Ishikawa (cell line): ENCODE measurements at regions not wholly inside any gene's neighbourhood (a gene's known extent, or its start where the extent isn't known, plus 50 kb on each side); places are given as distances from the start of the nearest gene placed in this dataset.

ENCODE experiments used
- CEBPB ChIP-seq: IDR thresholded peaks from 2 replicates; pipeline ENCODE4 v1.6.1; 2012
- CREB1 ChIP-seq: IDR thresholded peaks from 2 replicates; pipeline ENCODE4 v1.6.1; 2012; ENCODE audit warnings: low read depth
- EGR1 ChIP-seq: IDR thresholded peaks from 2 replicates; pipeline ENCODE4 v1.6.1; 2012
- EP300 ChIP-seq: IDR thresholded peaks from 2 replicates; pipeline ENCODE4 v1.6.1; 2012; ENCODE audit warnings: borderline replicate concordance
- FOXM1 ChIP-seq: IDR thresholded peaks from 2 replicates; pipeline ENCODE4 v1.6.1; 2012; ENCODE audit warnings: low read depth, borderline replicate concordance
- NFIC ChIP-seq: IDR thresholded peaks from 2 replicates; pipeline ENCODE4 v1.6.1; 2012
- RAD21 ChIP-seq: IDR thresholded peaks from 2 replicates; pipeline ENCODE4 v1.6.1; 2012; ENCODE audit warnings: low read depth
- TAF1 ChIP-seq: IDR thresholded peaks from 2 replicates; pipeline ENCODE4 v1.6.1; 2012; ENCODE audit warnings: low read depth, mild to moderate bottlenecking
- TCF12 ChIP-seq: IDR thresholded peaks from 2 replicates; pipeline ENCODE4 v1.6.1; 2012; ENCODE audit warnings: low read depth
- TEAD4 ChIP-seq: IDR thresholded peaks from 2 replicates; pipeline ENCODE4 v1.6.1; 2012
- YY1 ChIP-seq: IDR thresholded peaks from 2 replicates; pipeline ENCODE4 v1.6.1; 2012; ENCODE audit warnings: low read depth
- ZBTB7A ChIP-seq: IDR thresholded peaks from 2 replicates; pipeline ENCODE4 v1.6.1; 2012; ENCODE audit warnings: low read depth
- TF ChIP-seq, protein P1 (sequence below): IDR thresholded peaks from 2 replicates; pipeline ENCODE4 v1.6.1; 2012
- TF ChIP-seq, protein P2 (sequence below): IDR thresholded peaks from 2 replicates; pipeline ENCODE4 v1.6.1; 2012
- TF ChIP-seq, protein P3 (sequence below): IDR thresholded peaks from 2 replicates; pipeline ENCODE4 v1.6.1; 2012; ENCODE audit warnings: low read depth, mild to moderate bottlenecking

DNA sequence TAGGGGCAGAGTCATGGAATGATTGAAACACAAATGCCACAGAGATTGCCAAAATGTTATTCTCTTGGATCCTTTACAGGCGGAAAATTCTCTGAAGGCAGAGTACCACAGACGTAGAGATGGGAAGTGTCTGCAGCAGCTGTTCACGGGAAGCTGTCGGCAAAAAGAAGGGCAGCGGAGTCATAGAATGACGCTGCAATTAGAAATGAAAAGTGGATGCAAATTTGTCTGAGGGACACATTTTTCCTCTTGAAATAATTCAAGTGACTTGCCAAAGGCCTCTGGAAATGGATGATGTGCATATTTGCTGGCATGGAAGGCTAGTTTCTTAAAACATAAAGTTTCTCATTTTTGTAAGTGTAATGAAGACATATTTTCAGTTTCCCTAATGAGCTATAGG, 77.5 kb upstream of the PLD5 start:
- TF ChIP-seq, protein P1, sequence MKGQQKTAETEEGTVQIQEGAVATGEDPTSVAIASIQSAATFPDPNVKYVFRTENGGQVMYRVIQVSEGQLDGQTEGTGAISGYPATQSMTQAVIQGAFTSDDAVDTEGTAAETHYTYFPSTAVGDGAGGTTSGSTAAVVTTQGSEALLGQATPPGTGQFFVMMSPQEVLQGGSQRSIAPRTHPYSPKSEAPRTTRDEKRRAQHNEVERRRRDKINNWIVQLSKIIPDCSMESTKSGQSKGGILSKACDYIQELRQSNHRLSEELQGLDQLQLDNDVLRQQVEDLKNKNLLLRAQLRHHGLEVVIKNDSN = no peak
- no peak for TF ChIP-seq EP300
- no peak for TF ChIP-seq CREB1
- TF ChIP-seq FOXM1 = no peak
- no peak for TF ChIP-seq NFIC
- no peak for TF ChIP-seq ZBTB7A
- no peak for TF ChIP-seq TCF12
- no peak for TF ChIP-seq EGR1
- no peak for TF ChIP-seq TEAD4
- TF ChIP-seq, protein P2, sequence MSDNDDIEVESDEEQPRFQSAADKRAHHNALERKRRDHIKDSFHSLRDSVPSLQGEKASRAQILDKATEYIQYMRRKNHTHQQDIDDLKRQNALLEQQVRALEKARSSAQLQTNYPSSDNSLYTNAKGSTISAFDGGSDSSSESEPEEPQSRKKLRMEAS = no peak
- no peak for TF ChIP-seq CEBPB
- no peak for TF ChIP-seq RAD21
- TF ChIP-seq, protein P3, sequence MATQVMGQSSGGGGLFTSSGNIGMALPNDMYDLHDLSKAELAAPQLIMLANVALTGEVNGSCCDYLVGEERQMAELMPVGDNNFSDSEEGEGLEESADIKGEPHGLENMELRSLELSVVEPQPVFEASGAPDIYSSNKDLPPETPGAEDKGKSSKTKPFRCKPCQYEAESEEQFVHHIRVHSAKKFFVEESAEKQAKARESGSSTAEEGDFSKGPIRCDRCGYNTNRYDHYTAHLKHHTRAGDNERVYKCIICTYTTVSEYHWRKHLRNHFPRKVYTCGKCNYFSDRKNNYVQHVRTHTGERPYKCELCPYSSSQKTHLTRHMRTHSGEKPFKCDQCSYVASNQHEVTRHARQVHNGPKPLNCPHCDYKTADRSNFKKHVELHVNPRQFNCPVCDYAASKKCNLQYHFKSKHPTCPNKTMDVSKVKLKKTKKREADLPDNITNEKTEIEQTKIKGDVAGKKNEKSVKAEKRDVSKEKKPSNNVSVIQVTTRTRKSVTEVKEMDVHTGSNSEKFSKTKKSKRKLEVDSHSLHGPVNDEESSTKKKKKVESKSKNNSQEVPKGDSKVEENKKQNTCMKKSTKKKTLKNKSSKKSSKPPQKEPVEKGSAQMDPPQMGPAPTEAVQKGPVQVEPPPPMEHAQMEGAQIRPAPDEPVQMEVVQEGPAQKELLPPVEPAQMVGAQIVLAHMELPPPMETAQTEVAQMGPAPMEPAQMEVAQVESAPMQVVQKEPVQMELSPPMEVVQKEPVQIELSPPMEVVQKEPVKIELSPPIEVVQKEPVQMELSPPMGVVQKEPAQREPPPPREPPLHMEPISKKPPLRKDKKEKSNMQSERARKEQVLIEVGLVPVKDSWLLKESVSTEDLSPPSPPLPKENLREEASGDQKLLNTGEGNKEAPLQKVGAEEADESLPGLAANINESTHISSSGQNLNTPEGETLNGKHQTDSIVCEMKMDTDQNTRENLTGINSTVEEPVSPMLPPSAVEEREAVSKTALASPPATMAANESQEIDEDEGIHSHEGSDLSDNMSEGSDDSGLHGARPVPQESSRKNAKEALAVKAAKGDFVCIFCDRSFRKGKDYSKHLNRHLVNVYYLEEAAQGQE = no peak
- no peak for TF ChIP-seq TAF1
- TF ChIP-seq YY1 = no peak

DNA sequence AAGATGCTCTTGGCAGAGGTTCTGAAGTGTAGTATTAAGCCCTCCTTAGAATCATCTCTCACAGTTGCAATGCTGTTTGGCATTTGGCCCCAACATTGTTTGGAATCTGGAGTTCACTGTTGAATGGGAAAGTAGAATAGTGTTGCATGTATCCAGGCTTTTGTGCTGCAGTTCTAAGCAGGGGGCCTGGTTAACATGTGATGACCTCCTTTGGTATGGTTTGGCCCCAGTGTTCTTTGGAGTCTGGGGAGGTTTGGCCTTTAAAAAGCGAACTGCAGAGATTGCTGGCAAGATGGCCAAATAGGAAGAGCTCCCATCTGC, 61.8 kb upstream of the PLD5 start:
- TF ChIP-seq, protein P1 = no peak
- TF ChIP-seq CREB1 (no peak), EP300 (no peak), EGR1 (no peak), ZBTB7A (no peak), TAF1 (no peak), RAD21 (no peak), TCF12 (no peak)
- TF ChIP-seq, protein P3 = no peak

DNA sequence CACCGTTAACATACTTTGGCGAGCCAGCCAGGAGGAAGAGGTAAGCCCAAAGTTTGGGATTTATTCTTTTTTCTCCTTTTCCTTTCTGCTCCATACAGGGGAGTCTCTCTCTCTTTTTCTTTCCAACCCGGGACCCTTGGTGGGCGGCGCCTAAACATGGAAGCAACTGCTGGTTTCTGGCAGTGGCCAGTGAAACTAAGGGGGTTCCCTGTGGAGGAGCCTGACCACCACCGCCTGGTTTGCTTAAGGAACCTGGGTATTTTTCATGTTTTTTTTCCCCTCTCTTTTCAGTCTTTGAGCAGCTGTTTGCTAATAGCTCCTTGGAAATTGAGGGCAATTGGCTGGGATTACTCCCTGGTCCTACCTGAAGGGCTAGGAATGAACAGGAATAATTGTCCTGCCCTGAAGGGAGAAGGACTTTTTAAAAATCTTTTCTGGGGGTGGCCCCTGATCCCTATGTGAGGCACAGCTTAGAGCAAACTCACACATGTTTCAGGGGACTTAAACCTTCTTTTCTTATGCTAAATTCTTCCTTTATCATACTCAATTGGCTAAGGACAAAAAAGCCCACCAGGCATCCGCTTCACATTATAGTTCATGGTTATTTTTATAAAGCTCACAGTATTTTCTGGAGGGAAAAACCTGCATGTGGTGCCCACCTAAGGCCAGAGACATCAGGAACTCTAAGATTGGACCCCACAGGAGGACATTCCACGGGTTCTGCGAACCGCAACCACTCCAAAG, 61.3 kb upstream of the PLD5 start:
- TF ChIP-seq TCF12 = no peak
- TF ChIP-seq EP300 = no peak
- no peak for TF ChIP-seq TEAD4
- TF ChIP-seq, protein P2 = no peak
- TF ChIP-seq, protein P1 = no peak
- TF ChIP-seq RAD21 = no peak
- TF ChIP-seq ZBTB7A = no peak
- TF ChIP-seq CREB1 = no peak
- no peak for TF ChIP-seq TAF1
- TF ChIP-seq CEBPB = no peak

- TF ChIP-seq, protein P2 = no peak
Observed at GRCh38 chr1:242582669-242583068, 58.2 kb upstream of the PLD5 start.

DNA sequence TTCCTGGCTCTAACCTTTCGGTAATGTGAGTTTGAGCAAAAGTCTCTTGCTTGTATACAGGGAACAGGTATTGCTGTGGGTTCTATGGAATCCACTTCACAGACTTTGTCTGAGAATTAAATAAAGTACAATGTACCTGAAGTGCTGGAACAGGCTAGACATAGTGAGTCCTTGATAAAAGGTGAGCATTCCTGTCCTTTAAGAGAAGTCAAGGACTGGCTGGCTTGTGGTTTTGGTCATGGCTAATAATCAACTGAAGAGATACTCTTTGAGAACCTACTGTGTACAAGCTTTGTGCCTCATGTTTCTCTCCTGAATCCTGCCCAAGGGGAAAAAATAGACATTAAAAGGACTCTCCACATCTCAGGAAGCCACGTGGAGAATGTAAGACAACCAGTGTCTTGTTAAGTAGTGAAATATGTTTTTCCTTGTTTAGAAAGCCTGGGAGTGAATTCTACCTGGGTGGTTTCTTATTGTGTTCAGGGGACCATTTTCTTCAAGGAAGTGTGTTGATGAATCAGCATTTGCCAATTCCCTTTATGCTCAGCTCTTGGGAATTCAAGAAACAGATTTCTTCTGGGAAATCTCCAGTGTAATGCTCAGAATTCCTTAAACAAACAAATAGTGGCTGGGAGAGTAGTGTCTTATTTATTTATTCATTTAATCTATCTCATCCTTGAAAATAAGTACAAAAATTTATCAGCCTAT, 55.2 kb upstream of the PLD5 start:
- TF ChIP-seq NFIC (no peak), YY1 (no peak), EP300 (no peak), CEBPB (no peak), TAF1 (no peak), FOXM1 (no peak), TEAD4 (no peak)
- TF ChIP-seq, protein P1 = no peak
- TF ChIP-seq, protein P3 = no peak
